ENCODE measurements at regions not wholly inside any gene's neighbourhood (a gene's known extent, or its start where the extent isn't known, plus 50 kb on each side); places are given as distances from the start of the nearest gene placed in this dataset.
"Not testable (repeated sequence)": the region's sequence is repeated elsewhere in the genome, so short reads cannot be mapped to it uniquely, and the experiment has no call there.

DNA sequence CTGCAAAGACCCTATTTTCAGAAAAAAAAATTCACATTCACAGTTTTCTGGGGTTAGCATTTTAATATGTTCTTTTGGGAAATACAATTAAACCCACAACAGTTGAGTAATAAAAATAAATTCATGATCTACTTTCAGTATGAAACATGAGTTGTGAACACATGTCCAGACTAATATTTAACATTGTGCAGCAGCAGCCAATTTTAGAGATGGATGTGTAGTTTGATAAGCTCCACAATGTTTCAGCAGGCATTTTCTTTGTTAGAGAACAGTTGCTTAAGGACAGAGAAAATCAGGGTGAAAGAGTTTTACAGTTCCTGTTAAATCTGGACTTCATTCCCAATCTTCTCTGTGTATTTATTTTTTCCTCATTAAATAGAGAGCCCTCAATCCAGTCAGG, 519.5 kb downstream of the PIK3C3 start:
- no peak for DNase-seq (ENCODE audit: low read depth in 2 of 2)

DNA sequence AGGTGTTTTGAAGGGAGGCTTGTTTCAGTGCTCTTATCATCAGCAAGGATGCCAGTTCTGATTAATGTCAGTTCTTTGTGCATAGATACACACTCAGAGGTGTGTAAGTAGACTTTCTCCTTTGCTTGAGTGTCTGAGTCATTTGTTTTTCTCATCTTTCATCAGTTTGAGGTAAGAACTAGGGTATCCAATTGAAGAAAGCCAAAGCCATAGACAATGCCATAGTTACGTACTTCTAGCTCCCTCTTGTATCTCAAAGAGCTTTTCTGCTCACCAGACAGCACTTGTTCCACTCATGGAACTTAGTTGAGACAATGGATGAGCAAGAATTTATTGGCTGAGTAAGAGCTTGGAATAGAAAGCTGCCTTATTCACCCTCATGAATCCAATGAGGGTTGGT, 520.1 kb downstream of the PIK3C3 start:
- no peak for DNase-seq (ENCODE audit: low read depth in 2 of 2)

- no peak for DNase-seq (ENCODE audit: low read depth in 2 of 2)
Observed at GRCh38 chr18:42477267-42477666, 522.2 kb downstream of the PIK3C3 start.

DNA sequence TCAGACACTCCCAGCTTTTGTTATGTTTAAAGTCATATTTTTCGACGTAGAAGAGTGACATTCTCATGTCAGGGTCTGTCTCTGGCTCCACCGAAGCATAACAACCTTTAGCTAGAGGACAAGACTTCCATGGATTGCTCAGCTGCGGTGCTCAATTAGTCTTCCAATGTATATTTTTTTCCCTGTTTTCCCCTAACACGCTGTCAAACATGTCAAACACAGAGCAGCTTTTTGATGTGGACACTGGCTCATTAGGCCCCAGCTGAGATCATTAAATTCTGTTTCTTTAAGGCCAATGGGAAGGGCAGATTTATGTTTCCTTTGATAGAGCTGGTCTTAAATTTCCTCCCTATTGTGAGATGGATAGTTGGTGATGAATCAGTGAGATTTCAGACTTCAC, 525.4 kb downstream of the PIK3C3 start:
- no peak for DNase-seq (ENCODE audit: low read depth in 2 of 2)

DNA sequence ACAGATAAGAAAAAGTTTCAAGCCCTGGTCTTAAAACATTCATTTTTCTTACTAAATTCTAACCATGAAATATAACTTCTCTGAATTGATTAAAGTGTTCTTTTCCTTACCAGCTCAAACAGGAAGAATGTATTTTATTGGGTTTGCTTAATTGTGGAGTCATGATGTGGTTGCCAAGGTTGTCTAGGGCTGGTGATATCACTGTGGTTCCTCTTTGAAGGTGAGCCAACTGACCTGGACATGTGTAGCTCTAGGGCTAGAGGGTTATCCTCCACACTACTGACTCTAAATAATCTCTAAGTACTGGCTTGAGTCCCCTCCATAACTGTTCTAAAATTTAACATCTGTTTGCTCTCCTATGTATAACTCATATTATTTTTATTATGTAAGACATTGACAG, 529.6 kb downstream of the PIK3C3 start:
- no peak for DNase-seq (ENCODE audit: low read depth in 2 of 2)

DNA sequence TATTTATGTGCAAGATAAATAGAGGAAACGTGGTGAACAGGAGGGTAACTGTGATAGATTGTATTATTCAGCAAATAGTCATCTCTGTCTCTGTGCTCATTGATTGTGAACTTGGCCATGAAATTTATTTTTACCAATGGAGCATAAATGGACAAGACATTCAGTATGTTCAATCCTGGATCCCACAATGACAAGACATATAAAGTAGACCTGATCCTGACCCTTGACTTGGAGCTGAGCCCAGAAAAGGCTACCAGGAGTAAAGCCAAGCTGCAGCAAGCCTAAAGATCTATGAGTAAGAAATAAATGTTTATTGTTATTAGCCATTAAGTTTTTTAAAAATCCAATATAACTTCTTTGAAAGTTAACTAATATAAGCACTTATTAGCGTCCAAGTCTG, 531.2 kb downstream of the PIK3C3 start:
- no peak for DNase-seq (ENCODE audit: low read depth in 2 of 2)

GRCh38 chr18:42508683-42509296, 553.8 kb downstream of the PIK3C3 start:
- no peak for DNase-seq (ENCODE audit: low read depth in 2 of 2)

DNA sequence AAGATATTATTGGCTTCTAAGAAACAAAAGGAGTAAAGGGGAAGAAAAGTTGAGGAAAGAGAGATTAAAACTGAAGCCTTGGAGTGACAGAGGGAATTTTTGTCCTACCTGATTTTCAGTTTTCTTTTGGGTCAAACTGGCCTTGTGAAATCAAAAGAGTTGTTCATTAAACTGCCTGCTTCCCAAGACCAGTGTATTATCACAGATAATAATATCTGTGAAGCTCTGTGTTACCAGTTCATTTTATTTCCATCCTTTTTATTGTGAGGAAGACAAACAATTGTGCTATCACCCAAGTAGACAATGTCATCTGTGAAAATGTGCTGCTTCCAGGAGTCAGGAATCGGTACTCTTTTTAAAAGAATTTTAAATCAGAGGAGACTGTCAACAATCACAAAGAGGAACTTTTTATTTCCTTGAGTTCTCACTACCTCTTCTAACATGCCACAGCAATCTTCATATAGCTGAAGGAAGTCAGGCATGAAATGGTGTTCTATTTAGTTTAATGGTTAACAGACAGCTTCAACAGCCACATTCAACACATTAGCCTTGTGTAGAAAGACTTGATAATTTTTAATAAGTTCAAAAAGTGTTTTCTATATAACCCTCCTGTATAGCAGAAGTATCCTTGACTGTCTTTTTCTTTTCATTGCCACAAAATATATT, 554.8 kb downstream of the PIK3C3 start:
- no peak for DNase-seq (ENCODE audit: low read depth in 2 of 2)

GRCh38 chr18:42510540-42510939, 555.5 kb downstream of the PIK3C3 start:
- no peak for DNase-seq (ENCODE audit: low read depth in 2 of 2)

GRCh38 chr18:42513441-42513840, 558.4 kb downstream of the PIK3C3 start:
- no peak for DNase-seq (ENCODE audit: low read depth in 2 of 2)

DNA sequence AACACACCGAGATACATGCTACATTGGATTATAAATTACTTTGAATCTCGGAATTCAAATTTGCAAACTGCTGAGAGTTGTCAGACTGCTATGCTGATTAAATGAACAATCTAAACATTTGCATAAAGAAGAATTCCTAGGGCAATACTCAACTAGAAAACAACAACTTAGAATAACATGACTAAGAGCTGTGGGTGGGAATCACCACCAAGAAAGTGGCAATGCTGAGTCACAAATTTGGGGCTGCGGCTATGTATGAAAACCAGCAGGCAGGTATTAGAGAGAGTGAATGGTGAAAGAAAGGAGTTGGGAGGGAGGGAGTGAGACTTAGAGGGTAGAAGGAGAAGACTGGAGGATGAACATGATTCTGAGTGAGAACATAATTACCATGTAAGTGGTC, 559.5 kb downstream of the PIK3C3 start:
- DNase-seq (ENCODE audit: low read depth in 2 of 2): no peak

DNA sequence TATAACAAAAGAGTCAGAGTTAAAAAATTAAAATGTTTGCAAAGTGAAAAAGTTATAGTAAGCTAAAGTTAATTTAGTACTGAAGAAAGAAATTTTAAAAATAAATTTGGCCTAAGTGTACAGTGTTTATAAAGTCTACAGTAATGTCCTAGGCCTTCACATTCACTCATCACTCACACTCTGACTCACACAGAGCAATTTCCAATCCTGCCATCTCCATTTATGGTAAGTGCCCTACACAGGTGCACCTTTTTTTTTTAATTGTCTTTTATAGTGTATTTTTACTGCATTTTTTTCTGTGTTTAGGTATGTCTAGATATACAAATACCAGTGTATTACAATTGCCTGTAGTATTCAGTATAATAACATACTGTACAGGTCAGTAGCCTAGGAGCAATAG, 562.9 kb downstream of the PIK3C3 start:
- no peak for DNase-seq (ENCODE audit: low read depth in 2 of 2)

DNA sequence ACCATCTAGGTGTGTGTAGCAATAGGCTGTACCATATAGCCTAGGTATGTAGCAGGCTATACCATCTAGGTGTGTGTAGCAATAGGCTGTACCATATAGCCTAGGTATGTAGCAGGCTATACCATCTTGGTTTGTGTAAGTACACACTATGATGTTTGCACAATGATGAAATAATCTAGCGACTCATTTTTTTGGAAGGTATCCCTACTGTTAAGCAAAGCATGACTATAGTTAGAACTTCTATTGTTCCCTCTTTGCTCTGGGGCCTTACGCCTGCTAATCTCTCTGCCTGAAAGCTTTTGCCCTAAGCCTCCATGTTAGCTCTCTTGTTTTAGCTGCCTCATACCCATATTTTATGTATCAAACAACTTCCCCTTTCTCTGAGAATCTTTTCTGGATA, 563.3 kb downstream of the PIK3C3 start:
- DNase-seq (ENCODE audit: low read depth in 2 of 2): not testable (repeated sequence)

DNA sequence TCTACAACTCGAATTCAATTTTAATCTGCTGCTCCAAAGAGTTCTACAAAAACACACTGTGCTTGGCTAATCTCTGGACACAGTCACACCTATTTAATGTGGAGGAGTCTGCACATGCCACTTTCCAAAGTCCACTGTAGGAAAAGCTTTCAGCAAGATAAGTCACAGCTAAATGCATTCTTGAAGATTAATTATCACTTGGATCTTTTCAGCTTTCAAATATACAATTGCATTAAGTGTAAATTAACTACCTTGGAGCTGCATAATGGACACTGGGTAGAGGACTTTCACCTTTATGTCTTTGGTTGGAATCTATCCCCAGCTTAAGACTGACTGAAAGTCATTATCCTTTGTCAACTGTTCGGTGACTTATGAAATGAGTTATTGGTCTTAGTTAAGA, 565.1 kb downstream of the PIK3C3 start:
- no peak for DNase-seq (ENCODE audit: low read depth in 2 of 2)

- no peak for DNase-seq (ENCODE audit: low read depth in 2 of 2)
Observed at GRCh38 chr18:42525905-42526304, 570.9 kb downstream of the PIK3C3 start.

DNA sequence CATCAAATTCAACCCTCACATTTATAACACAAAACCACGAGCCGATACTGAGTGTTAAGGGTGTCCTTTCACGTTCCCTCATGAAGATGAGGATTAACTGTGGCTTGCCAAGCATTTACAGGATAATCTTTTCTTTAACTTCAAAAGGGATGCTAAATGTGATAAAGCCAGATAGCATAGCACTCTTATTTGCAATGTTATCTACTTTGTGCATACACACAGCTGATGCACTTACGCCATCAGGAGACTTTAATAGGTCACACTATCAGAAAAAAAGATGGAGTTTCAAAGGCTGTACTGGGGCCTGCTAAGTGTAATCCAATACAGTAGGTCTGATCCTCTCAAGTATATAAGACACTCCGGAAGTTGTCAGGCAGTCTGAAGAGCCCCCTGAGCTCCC, 572.7 kb downstream of the PIK3C3 start:
- no peak for DNase-seq (ENCODE audit: low read depth in 2 of 2)

DNA sequence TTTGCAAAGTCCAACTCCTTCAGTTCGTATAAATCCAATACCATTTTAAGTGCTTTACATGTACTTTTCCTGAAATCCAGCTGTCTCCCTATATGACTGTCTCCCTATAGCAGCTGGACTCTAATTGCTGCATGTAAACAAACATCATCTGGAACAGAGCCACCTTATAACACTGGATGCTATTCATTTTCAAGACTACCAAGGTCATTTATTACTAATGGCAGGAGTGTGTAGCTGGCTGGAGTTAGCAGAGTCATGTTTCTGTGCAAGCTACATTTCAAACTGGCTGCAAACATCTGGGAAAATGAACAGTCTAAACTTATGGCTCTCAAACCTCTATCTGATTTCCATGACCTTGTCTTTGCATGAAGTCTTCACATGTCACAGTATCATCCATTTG, 575.2 kb downstream of the PIK3C3 start:
- DNase-seq (ENCODE audit: low read depth in 2 of 2): no peak

- DNase-seq (ENCODE audit: low read depth in 2 of 2): no peak
Observed at GRCh38 chr18:42532119-42532518, 577.1 kb downstream of the PIK3C3 start.

GRCh38 chr18:42533009-42533575, 578.1 kb downstream of the PIK3C3 start:
- no peak for DNase-seq (ENCODE audit: low read depth in 2 of 2)

- no peak for DNase-seq (ENCODE audit: low read depth in 2 of 2)
Observed at GRCh38 chr18:42533616-42534015, 578.6 kb downstream of the PIK3C3 start.

DNA sequence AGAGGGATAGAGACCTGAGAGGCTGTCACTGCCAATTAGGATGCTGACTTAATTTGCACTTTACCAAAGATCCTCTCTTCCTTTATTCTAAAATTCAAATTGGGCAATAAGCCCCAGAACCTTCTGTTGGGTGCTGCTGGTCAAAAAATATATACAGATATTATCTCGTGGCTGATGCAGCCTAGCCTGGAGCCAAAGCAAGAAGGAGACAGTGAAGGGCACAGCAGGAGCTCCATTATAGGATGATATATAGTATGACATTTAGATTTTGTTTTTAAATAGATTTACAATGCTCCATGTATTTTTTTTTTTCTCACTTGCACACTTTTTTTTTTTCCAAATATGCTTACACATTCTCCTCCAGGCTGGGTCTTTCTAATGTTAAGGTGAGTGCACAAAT, 579.3 kb downstream of the PIK3C3 start:
- DNase-seq (ENCODE audit: low read depth in 2 of 2): no peak

- no peak for DNase-seq (ENCODE audit: low read depth in 2 of 2)
Observed at GRCh38 chr18:42536442-42536841, 579.0 kb downstream of the RIT2 start.

GRCh38 chr18:42537291-42537690, 578.2 kb downstream of the RIT2 start:
- no peak for DNase-seq (ENCODE audit: low read depth in 2 of 2)

- DNase-seq (ENCODE audit: low read depth in 2 of 2): no peak
Observed at GRCh38 chr18:42544901-42545300, 570.6 kb downstream of the RIT2 start.

Data from stimulated activated CD8-positive, alpha-beta memory T cell treated with anti-CD3 and anti-CD28 coated beads, Interleukin-7, amount 100 ng/mL, for 1 hour (primary cell).